22Rv1 (cell line): ENCODE measurements at regions not wholly inside any gene's neighbourhood (a gene's known extent, or its start where the extent isn't known, plus 50 kb on each side); places are given as distances from the start of the nearest gene placed in this dataset.

ENCODE experiments used
- ZFX ChIP-seq: fragments of 450-650 bp; IDR thresholded peaks from 2 replicates; pipeline ENCODE4 v1.6.1; 2017; ENCODE audit warnings: antibody characterized with exemption, borderline replicate concordance
- TF ChIP-seq, protein P1 (sequence below): fragments of 450-650 bp; IDR thresholded peaks from 2 replicates; pipeline ENCODE4 v1.5.1; 2017; ENCODE audit warnings: mild to moderate bottlenecking

DNA sequence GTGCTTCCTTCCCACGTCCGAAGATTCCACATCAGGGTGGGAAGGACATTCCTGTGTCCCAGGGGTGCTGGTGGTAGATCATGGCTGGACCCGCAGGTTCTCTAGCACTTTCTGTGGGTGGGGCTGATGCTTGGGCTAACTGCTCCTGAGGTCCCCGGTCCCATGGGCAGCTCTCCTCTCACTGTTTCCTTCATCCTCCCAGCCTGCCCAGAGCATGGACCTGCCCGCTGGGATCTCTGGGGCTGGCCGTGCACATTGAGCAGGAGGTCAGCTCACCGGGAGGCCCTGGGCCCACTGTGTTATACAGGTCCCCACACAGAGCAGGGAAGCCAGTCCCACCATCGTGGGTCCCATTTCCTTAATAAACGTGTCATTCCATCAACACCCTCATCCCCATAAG lies 502.3 kb downstream of the TCERG1L start:
- TF ChIP-seq, protein P1, sequence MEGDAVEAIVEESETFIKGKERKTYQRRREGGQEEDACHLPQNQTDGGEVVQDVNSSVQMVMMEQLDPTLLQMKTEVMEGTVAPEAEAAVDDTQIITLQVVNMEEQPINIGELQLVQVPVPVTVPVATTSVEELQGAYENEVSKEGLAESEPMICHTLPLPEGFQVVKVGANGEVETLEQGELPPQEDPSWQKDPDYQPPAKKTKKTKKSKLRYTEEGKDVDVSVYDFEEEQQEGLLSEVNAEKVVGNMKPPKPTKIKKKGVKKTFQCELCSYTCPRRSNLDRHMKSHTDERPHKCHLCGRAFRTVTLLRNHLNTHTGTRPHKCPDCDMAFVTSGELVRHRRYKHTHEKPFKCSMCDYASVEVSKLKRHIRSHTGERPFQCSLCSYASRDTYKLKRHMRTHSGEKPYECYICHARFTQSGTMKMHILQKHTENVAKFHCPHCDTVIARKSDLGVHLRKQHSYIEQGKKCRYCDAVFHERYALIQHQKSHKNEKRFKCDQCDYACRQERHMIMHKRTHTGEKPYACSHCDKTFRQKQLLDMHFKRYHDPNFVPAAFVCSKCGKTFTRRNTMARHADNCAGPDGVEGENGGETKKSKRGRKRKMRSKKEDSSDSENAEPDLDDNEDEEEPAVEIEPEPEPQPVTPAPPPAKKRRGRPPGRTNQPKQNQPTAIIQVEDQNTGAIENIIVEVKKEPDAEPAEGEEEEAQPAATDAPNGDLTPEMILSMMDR = no peak
- no peak for TF ChIP-seq ZFX
